Smooth muscle cell (in vitro differentiated cells): ENCODE measurements at regions not wholly inside any gene's neighbourhood (a gene's known extent, or its start where the extent isn't known, plus 50 kb on each side); places are given as distances from the start of the nearest gene placed in this dataset.

Experiments
- DNase-seq: peaks from one replicate; lab custom pipeline; 2025; ENCODE audit not compliant: unreplicated experiment; lab: John Stamatoyannopoulos, UW
- H2AFZ ChIP-seq: fragments of 200-600 bp; sonication (generic); 2 replicates; pipeline ENCODE4 v1.6.0; 2016; ENCODE audit warnings: antibody characterized with exemption, low read depth, mild to moderate bottlenecking
- H3F3A ChIP-seq: fragments of 200-600 bp; sonication (generic); 2 replicates; pipeline ENCODE4 v1.6.0; 2017; ENCODE audit warnings: antibody characterized with exemption, low read depth
- H3K27ac ChIP-seq: fragments of 200-600 bp; sonication (generic); 2 replicates; pipeline ENCODE4 v1.5.1; 2016; ENCODE audit warnings: low read depth, mild to moderate bottlenecking
- H3K27me3 ChIP-seq: fragments of 200-600 bp; sonication (generic); 2 replicates; pipeline ENCODE4 v1.6.1; 2016; ENCODE audit warnings: low read depth, mild to moderate bottlenecking
- H3K36me3 ChIP-seq: fragments of 200-600 bp; sonication (generic); 2 replicates; pipeline ENCODE4 v1.5.1; 2016; ENCODE audit warnings: low read depth
- H3K4me1 ChIP-seq: fragments of 200-600 bp; sonication (generic); 2 replicates; pipeline ENCODE4 v1.5.1; 2016; ENCODE audit warnings: low read depth
- H3K4me2 ChIP-seq: fragments of 200-600 bp; sonication (generic); 2 replicates; pipeline ENCODE4 v1.6.0; 2016; ENCODE audit warnings: mild to moderate bottlenecking
- H3K4me3 ChIP-seq: fragments of 200-600 bp; sonication (generic); 2 replicates; pipeline ENCODE4 v1.5.1; 2016; ENCODE audit warnings: mild to moderate bottlenecking
- H3K79me2 ChIP-seq: fragments of 200-600 bp; sonication (generic); 2 replicates; pipeline ENCODE4 v1.6.0; 2016; ENCODE audit warnings: low read depth, mild to moderate bottlenecking
- H3K9ac ChIP-seq: fragments of 200-600 bp; sonication (generic); 2 replicates; pipeline ENCODE4 v1.6.0; 2016; ENCODE audit warnings: low read depth
- H3K9me3 ChIP-seq: fragments of 200-600 bp; sonication (generic); replicated peaks from 2 replicates; pipeline ENCODE4 v1.5.1; 2016; ENCODE audit warnings: low read depth
- H4K20me1 ChIP-seq: fragments of 200-600 bp; sonication (generic); 2 replicates; pipeline ENCODE4 v1.6.0; 2016; ENCODE audit warnings: low read depth
- WGBS: methylation state at CpG from one replicate; pipeline ENCODE4 v1.1.7; 2016; ENCODE audit warnings: low lambda C conversion rate; 5-methylcytosine and 5-hydroxymethylcytosine counted together
- TF ChIP-seq, protein P1 (sequence below): fragments of 200-600 bp; sonication (generic); IDR thresholded peaks from 2 replicates; pipeline ENCODE4 v1.5.1; 2017; ENCODE audit warnings: borderline replicate concordance, mild to moderate bottlenecking, antibody characterized with exemption; ENCODE audit not compliant: insufficient read depth, poor library complexity, severe bottlenecking

DNA sequence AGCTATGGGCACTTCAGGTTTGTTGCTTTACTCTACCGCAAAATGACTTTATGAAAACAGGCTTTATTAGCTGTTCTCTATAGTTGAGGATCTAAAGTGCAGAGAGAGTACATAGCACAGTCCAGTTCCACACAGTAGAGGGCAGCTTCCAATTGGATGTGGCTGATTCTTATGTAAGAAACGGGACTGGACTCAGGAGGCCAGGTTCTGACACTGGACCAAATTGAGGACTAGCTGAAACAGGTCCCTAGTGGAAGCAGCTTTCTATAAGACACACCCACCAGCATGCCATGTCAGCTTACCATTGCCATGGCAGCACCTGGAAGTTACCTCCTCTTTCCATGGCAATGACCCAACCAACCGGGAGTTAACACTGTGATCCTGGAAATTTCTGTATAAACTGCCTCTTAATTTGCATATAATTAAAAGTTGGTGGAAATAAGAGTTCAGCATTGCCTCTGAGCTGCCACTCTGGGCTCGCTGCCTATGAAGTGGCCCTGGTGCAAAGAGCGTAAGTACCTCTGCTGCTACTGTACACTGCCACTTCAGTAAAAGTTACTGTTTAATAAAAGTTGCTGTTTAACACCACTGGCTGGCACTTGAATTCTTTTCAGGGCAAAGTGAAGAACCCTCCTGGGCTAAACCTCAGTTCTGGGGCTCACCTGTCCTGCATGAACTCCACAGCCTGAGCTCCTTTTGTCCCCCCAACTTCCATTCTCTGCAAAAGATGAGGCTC is 211.9 kb upstream of the SLC10A2 start:
- WGBS: 70% methylated on average over 5 of the region's 5 CpGs
- Histone ChIP-seq H3K4me1 (peaks cover 9% of the 10 kb centered on the region), H3K9me3 (no peaks in the 10 kb centered on the region)

DNA sequence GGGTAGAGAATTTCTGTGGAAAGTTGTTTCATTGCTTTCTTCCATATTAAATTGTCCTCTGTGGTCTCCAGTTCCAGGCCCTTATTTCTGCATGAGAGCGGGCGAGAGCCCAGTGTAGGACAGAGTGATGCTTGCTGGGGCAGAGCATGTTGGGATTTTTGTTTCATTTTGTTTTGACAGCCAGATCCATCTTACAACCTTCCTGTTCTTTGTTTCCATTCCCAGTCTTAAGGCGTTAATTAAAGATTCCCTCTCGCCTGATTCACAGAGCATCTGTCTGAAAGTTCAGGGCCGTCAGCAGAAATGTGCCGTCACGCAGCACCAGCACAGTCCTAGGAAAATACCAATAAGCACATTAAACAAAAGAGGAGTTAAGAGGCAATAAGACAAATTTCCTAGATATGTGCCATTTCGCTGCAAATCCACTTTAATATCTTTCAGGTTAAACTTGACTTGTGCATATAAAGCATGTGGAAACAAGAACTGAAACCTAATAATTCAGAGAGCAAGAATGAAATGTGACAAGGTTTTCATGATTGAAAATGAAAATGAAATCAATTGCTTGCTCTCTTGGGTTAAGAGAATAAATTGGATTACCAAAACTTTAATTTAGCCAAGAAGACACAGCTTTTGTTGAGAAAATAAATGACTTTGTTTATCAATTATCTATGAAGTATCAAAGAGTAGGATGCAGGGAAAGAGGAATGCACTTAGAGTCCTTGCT is 210.7 kb upstream of the SLC10A2 start:
- no peak overlapping the region for H3K4me2 ChIP-seq
- H3K4me1 ChIP-seq: peaks cover 9% of the 10 kb centered on the region
- H2AFZ ChIP-seq: no peak overlapping the region
- TF ChIP-seq, protein P1, sequence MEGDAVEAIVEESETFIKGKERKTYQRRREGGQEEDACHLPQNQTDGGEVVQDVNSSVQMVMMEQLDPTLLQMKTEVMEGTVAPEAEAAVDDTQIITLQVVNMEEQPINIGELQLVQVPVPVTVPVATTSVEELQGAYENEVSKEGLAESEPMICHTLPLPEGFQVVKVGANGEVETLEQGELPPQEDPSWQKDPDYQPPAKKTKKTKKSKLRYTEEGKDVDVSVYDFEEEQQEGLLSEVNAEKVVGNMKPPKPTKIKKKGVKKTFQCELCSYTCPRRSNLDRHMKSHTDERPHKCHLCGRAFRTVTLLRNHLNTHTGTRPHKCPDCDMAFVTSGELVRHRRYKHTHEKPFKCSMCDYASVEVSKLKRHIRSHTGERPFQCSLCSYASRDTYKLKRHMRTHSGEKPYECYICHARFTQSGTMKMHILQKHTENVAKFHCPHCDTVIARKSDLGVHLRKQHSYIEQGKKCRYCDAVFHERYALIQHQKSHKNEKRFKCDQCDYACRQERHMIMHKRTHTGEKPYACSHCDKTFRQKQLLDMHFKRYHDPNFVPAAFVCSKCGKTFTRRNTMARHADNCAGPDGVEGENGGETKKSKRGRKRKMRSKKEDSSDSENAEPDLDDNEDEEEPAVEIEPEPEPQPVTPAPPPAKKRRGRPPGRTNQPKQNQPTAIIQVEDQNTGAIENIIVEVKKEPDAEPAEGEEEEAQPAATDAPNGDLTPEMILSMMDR: no peak
- no peak overlapping the region for H3K9ac ChIP-seq
- H3F3A ChIP-seq: no peaks in the 10 kb centered on the region
- H4K20me1 ChIP-seq: no peaks in the 10 kb centered on the region
- no peaks in the 10 kb centered on the region for H3K79me2 ChIP-seq
- H3K9me3 ChIP-seq: no peaks in the 10 kb centered on the region
- no peak for DNase-seq
- no peak overlapping the region for H3K4me3 ChIP-seq
- H3K27me3 ChIP-seq: no peaks in the 10 kb centered on the region
- H3K27ac ChIP-seq: no peak overlapping the region
- H3K36me3 ChIP-seq: no peaks in the 10 kb centered on the region
- 85% methylated on average over 8 of the region's 8 CpGs for WGBS

More for the DNA sequence above, 211.9 kb upstream of the SLC10A2 start:
- H3F3A ChIP-seq: no peaks in the 10 kb centered on the region
- no peak overlapping the region for H3K27ac ChIP-seq
- TF ChIP-seq, protein P1: no peak
- no peak for DNase-seq
- no peak overlapping the region for H3K9ac ChIP-seq
- H4K20me1 ChIP-seq: no peaks in the 10 kb centered on the region
- H2AFZ ChIP-seq: no peak overlapping the region
- H3K4me3 ChIP-seq: no peak overlapping the region
- H3K36me3 ChIP-seq: no peaks in the 10 kb centered on the region
- no peaks in the 10 kb centered on the region for H3K79me2 ChIP-seq
- H3K27me3 ChIP-seq: no peaks in the 10 kb centered on the region
- H3K4me2 ChIP-seq: no peak overlapping the region

DNA sequence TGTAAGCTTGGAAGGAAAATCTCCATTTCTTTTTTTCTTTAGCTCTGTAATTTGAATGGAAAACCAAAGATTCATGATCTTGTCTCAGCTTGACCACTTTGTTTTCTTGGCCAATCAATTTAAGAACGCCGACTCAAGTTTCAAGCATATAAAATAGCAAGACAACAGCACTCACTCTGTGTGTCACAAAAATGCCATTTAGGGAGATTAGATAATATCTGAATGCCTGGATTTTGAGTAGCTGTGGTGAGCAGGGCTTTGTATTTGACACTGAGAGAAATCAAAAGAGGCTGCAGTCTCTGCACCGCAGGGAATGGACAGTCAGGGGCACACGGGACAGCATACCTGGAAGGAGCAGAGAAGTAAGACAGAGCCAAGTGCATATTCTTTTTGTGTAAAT is 209.5 kb upstream of the SLC10A2 start:
- no peaks in the 10 kb centered on the region for H3K27me3 ChIP-seq
- TF ChIP-seq, protein P1: no peak
- no peak for DNase-seq
- no peaks in the 10 kb centered on the region for H3K36me3 ChIP-seq
- no peak overlapping the region for H3K9ac ChIP-seq
- peaks cover 9% of the 10 kb centered on the region for H3K4me1 ChIP-seq
- no peaks in the 10 kb centered on the region for H3K9me3 ChIP-seq
- H2AFZ ChIP-seq: no peak overlapping the region
- H3K4me3 ChIP-seq: no peak overlapping the region
- H3K27ac ChIP-seq: no peak overlapping the region
- H3K4me2 ChIP-seq: no peak overlapping the region
- no peaks in the 10 kb centered on the region for H3K79me2 ChIP-seq
- no peaks in the 10 kb centered on the region for H4K20me1 ChIP-seq
- WGBS: 47% methylated on average over 4 of the region's 4 CpGs
- H3F3A ChIP-seq: no peaks in the 10 kb centered on the region
